ENCODE measurements at regions not wholly inside any gene's neighbourhood (a gene's known extent, or its start where the extent isn't known, plus 50 kb on each side); places are given as distances from the start of the nearest gene placed in this dataset.

DNA sequence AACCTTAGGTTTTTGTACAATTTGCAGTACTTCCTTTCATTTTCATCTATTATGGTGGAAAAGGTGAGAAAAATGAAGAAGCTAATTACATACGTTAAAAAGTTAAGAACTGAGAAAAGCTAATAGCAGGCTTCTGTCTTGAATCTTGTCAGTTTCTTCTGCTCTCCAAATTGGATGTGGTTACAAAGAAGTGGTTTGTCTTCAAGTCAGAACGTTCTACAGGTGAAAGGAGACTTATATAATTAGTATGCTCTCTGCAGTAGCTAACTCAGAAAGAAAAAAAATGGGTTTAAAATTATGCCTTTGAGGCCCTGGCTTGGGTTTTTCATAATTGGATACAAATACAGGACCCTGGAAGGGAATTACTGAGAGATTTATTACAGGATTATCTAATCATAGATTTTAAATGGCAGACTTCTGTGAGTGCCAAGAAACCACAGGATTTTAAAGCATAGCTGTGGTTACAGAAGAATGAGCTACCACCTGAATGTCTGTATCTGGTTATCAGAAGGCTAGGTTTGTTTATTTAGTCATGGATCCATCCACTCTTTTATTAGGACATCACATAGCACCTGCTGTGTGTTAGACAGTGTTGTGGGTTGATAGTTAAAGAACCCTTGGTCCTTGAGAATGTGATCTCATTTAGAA is 528.1 kb upstream of the MCTP2 start:
- FAIRE-seq (no peak), DNase-seq (ENCODE audit: extremely low spot score, insufficient read length, low read depth) (no peak)

DNA sequence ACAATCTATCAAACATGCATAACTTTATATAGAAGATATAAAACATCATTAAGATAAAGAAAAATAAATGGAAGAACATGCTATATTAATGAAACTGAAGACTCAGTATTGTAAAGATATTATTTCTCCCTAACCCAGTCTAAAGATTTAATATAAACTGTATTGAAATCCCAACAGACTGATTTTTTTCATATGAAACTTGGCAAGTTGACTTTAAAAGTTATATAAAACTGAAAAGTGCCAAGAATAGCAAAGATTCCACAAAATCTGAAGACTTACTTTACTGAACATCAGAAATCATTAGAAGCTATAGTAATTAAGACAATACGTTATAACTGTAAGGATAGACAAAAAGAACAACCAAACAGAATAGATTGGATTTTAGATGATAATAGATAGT is 531.3 kb upstream of the MCTP2 start:
- no peak for DNase-seq (ENCODE audit: extremely low spot score, insufficient read length, low read depth)

DNA sequence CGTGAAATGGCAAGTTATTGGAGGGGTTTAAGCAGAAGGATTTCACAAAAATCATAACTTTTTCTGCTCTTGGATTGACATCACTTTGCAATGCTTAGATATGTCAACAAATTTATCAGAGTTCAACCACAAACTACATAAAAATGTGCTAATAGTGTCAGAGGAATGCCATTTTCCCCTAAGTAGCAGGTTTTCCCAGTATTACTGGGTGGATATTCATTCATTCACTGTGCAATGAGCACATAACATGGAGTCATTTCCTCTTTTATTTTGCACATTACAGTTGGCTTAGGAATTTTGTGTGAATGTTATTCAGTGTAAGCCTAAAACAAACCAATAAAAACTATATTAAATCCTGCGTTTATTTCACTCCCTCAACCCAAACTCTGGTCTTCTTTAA is 537.3 kb upstream of the MCTP2 start:
- FAIRE-seq (no peak), DNase-seq (ENCODE audit: extremely low spot score, insufficient read length, low read depth) (no peak)

More for the DNA sequence above, 531.3 kb upstream of the MCTP2 start:
- no peak for FAIRE-seq

DNA sequence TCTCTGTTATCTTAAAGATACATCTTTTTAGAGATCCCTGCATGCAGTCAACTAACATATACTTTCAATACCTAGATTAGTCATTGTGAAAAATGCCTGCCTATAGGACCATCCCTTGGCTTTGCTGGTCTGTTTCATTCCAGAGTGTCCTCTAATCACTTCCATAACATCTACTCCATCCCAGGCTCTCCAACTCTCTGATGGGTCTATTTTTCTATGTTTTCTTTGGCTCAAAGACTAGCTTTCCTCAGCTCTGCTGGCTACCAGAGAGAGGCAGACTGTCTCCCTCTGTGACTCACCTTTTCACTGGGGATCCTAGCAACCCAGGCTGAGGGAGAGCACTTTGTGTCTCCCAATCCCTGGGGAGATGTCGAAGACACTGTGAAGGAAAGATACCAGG is 547.7 kb upstream of the MCTP2 start:
- no peak for FAIRE-seq
- no peak for DNase-seq (ENCODE audit: extremely low spot score, insufficient read length, low read depth)

DNA sequence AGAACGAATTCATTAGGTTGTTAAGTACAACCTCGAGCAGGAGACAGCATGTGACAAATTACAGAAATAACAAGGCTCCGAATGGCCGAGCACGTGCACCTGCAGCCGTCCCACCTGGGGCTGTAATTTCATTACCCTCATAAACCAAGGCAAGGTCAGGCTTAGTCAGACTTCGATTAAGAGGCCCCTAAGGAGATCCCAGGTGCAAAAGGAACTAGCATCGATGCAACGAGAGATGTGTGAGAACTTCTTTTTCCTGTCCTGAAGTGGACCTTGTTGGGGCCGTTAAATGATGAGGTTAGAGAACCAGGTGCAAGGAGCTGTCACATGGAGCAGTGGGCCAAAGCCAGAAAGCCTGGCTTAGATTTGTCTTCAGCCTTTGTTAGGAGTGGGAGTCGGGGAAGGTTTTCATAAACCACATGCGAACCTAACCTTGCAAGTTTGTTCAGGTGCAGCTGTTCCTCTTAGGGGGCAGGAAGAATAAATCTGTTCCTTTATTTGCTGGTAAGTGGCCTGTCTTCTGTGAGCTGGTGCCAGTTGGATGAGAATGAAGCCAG is 559.9 kb upstream of the MCTP2 start:
- FAIRE-seq (no peak), DNase-seq (ENCODE audit: extremely low spot score, insufficient read length, low read depth) (no peak)

DNA sequence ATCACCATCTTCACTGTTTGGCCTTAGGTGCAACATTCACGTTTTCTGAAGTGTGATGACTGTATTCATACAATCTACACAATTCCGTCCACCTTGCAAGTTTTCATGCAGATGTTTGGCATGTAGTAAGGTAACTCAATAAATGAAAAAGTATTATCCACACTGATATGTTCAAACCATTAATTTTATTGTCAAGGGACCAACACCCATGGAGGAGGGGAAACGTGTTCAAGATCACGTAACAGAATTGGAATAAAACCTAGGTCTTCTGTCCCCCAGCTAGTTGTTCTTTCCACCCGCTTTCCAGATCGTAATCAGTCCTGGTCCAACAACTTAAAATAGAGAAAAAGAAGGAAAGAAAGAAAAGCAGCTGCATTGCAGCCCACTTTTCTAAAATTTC is 560.4 kb upstream of the MCTP2 start:
- no peak for FAIRE-seq

DNA sequence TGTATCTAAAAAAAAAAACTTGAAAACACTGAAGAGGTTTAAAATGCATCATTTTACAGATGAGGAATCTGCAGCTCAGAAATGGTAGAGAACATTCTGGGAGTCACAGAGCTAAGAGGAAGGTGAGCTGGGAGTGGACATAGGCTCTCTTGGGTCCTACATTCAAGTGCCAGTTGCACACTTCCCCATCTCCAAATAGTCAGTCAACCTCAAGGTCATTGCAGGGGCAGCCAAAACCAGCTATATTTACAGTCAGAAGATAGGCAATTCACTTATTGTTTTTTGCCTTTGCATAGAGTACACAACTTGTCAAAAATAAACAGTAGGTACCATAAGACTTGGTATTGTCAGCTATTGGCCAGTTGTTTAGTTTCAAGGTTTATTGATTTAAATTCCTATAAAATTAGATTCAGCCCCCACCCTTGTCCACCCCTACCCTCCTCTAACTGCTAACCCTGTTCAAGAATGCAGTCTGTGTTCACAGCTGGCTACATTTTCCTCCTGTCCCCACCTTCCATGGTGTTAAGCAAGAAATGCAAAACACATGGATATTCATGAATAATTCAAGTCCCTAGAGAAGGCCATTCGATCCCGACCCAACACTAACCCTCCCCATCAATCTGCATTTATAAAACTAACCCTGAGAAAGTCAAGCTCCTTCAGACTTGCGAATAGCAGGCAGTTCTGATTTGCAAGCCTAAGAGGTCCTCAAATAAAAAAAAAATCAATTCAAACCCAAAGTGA is 567.0 kb upstream of the MCTP2 start:
- no peak for FAIRE-seq

More for the DNA sequence above, 560.4 kb upstream of the MCTP2 start:
- no peak for DNase-seq (ENCODE audit: extremely low spot score, insufficient read length, low read depth)

DNA sequence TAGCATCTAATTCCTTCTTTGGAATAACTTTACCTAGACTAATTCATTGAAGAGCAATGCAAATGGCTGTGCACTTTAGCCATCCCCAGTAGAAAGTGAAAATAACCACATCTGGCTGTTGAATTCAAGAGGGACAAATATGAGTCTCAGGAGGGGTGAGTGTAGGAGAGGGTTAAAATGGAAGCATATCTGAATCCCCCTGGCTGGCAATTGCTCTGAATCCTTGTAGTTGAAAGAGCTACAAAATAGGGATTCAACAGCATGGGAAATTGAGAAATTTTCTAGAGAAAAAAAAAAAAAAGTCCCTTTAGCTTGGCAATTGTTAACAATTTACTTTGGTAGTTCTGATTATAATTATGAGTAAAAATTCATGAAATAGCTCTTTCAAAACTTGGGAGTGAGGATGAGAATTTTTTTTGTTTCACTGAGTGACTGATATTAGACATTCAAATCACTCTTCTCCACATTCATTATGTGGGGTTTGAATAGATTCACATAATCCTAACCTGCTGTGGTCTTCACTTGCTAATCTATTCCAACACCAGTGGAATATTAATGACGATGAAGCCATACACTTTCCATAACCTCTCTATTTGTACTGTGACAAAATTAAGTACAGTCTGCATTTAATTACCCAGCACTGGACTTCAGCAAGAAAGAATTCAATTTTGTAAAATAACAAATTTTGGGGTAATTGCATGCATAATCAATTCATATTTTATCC is 569.0 kb upstream of the MCTP2 start:
- no peak for FAIRE-seq
- no peak for DNase-seq (ENCODE audit: extremely low spot score, insufficient read length, low read depth)

More for the DNA sequence above, 567.0 kb upstream of the MCTP2 start:
- no peak for DNase-seq (ENCODE audit: extremely low spot score, insufficient read length, low read depth)

DNA sequence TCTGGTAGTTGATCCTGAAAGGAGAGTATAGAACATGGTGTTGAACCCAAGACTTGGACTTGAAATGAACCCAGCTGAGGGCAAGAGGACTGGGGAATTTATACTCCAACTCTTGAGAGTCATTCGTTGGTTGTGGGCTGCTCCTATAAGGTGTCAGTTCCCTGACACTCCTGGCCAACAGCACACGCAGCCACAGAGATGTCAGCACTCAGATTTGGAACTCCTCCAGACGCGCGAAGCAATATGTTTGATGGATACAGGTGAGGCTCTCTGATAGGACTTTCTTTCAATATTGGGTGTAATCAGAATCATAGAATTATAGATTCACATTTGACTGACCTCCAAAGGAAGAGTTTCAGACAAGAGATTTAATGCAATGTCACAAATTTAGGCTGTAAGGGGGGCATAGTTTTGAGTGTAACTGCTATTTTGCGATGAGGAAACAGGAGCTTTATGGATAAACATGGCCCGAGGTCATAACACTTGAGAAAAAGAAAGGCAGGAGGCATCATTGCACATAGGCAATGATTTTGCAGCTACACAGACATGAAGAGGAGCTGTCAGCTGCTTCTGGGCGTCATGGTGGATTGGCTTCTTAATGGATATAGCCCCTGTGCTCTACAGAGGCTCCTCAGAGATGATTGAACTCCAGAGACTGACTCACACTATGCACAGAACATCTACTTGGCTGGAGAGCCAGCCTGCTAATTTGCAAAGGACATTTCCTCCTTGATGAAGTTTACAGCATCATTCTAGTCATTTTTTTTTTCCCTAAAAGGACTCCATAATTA is 569.2 kb upstream of the RGMA start:
- FAIRE-seq = no peak

DNA sequence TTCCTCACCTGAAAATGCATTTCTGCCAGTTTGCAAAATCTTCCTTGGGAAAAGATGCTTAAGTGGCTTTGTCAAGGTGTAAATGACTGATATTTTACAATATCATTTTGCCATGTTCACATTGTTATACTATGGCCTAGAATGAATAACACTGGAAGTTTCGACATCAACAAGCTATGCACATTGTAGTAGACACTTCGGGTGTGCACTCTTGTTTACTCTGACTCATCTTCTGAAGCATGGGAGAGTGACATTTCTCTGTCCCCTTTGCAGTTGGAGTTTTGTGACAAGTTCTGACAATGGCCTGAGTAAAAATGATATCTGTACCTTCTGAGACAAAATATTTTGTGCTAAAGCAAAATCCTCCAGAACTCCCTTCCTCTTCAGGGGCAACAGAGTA is 567.0 kb upstream of the RGMA start:
- DNase-seq (ENCODE audit: extremely low spot score, insufficient read length, low read depth) (no peak), FAIRE-seq (no peak)

More for the DNA sequence above, 569.2 kb upstream of the RGMA start:
- no peak for DNase-seq (ENCODE audit: extremely low spot score, insufficient read length, low read depth)

DNA sequence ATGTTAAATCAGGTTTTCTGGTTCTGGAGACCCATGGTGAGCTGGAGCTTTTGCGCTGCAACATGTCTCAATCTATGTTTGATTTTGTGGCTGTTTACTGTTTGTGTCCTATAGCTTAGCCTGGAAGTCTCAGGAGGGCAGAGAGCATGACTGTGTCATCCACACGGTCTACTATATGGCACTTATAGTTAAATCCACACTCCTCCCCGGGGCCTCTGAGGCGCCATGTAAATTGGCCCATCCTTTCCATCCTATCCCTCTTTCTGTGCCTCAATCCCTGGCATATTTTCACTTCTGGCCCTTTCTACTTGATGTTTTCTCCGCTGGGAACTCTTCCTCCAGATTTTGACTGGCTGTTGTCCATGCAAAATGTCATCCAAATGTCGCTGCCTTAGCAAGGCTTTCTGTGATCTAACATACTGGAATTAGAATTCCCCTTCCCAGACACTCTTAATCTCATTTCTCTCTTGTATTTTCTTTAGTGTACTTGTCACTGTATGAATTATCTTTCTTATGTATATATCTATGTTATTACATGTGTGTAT is 560.8 kb upstream of the RGMA start:
- FAIRE-seq (no peak), DNase-seq (ENCODE audit: extremely low spot score, insufficient read length, low read depth) (no peak)

DNA sequence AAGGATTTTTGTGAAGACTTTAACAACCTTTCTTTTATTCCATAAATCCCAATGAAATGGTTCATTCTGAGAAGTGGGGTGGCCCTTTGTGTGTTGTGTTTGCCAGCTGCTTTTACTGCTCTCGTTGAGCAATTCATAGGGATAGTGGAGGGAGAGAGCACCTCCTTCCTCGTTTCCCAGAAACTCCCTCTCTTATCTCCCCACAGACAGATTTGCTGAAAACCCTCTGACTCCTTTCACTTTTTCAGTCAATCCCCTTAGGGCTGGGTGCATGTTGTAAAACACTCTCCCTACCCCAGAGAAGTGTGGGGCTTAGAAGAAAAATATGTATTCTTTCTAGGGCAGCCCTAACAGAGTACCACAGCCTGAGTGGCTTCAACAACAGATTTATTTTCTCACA is 557.2 kb upstream of the RGMA start:
- FAIRE-seq = no peak

DNA sequence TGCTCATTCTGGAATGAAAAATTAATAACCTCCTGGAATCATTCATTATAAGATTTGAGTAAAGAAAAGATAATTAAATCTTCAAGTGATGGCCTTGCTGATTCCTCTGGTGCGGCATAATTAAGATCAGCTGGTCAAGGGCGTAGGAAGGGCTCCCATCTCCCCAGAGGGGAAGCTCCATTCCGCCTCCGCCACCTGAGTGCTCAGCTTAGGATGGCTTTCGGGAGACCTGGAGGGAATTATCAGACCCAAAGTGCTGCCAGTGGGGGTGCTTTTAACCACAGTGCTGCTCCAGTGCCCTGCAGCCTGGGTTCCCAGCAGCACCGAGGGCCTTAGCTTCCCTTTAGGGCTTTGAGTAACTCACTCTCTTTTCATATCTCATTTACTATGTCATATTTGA is 556.6 kb upstream of the RGMA start:
- DNase-seq (ENCODE audit: extremely low spot score, insufficient read length, low read depth) (no peak), FAIRE-seq (no peak)

More for the DNA sequence above, 557.2 kb upstream of the RGMA start:
- DNase-seq (ENCODE audit: extremely low spot score, insufficient read length, low read depth) = no peak

DNA sequence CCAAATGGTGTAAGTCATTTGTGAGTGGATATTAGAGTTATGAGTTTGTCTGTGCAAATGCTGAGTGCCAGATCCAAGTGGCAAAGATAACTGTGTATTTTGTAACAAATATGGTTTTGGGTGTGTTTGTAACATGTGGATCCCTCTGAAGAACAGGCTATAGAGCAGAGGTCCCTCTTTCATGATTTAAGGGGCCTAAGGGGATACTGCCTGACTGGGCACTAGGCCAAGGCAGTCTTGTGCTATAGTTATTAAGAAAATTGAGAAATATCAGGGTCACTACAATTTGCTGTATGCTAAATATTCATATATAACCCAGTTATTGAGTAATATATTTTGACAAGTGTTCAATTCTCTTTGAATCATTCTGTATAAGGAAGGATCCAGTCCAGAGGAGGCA is 555.6 kb upstream of the RGMA start:
- DNase-seq (ENCODE audit: extremely low spot score, insufficient read length, low read depth) (no peak), FAIRE-seq (no peak)

DNA sequence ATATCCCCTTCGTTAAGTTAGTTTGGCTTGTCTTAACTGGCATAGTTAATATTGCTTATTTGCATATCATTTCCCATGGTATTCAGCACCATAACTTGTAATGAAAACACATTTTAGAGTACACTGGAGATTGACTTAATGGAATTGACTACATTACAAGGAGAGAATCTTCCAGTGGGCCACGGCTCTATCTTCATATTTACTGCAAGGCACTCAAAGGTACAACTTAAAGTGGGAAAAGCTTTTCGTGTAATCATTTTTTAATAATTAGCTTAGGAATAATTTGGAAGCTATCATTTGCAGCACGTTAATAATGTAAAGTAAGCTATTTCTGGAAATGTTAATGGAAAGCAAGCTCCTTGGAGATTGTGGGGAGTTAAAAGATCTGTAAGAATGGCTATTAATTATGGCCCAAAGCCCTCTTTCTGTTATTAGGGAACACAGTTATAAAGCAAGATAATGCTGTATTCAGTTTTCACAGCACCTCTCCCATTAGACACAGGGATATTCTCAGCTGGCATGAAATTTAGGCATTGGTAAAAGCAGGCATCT is 551.5 kb upstream of the RGMA start:
- FAIRE-seq (no peak), DNase-seq (ENCODE audit: extremely low spot score, insufficient read length, low read depth) (no peak)

DNA sequence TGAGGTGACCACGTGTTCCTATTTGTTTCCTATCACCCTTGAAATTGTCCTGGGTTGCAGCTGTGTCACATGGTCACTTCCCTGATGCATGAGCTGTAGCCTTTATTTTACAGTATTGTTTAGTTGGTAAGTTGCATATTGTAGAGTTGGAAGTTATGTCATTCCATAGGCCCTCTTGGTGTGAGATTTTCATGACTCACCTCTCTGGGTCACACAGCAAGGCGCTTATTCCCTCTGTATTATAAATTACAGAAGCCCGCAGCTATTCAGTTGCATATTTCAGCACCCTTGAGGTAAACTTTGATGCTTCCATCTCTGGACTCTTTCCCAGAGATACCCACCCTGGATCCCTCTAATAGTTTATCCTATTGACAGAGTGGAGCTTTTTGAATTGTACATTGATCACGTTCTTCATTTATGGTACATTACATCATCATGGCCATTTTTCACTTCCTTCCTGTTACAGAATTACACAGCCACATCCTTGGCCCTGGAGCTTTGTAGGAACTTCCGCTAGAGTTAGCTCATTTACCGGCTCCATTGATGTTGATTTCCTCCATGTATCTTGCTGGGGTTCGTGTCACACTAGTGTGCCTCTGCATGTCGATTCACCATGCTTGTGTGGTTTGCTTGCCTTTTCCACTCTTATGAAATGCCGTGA is 543.1 kb upstream of the RGMA start:
- DNase-seq (ENCODE audit: extremely low spot score, insufficient read length, low read depth) (no peak), FAIRE-seq (no peak)

DNA sequence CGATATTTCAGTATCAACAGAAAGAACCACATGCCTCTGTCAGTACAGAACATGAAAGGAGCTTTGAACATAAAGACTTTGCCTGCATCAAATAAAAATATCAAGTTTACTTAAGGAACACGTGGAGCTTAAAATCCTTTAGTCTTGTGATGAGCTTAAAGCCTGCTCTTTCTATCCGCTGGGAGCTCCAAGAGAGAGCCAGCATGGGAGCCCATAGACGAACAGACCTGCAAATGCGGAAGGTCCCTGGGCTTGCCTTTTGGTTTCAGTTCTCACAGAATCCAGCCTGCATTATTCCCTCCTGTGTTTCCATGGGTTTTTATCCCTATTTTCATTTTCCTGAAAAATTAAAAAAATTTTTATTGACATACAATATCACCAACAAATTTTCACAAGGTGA is 530.6 kb upstream of the RGMA start:
- DNase-seq (ENCODE audit: extremely low spot score, insufficient read length, low read depth) = no peak
- no peak for FAIRE-seq

DNA sequence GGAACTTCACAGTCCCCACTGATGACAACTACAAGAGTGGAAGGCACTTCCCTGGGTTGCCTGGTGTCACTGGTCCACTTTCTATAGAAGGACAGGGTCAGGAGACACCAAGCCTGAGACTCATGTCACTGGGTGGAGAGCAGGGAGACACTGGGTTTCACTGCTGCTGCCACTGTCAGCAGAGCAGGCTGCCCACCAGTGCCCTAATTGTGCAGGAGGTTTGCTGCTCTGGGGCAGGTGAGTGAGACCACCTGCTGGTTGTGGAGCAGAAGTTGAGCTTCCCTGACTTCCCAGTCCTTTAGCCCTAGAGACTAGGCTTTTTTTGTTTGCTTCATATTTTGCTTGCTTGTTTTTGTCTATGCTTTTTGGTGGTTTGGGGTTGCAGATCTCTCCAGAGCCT is 528.4 kb upstream of the RGMA start:
- FAIRE-seq = no peak

More for the DNA sequence above, 528.4 kb upstream of the RGMA start:
- no peak for DNase-seq (ENCODE audit: extremely low spot score, insufficient read length, low read depth)
